AG09319 (cell line): ENCODE measurements at regions not wholly inside any gene's neighbourhood (a gene's known extent, or its start where the extent isn't known, plus 50 kb on each side); places are given as distances from the start of the nearest gene placed in this dataset.

ENCODE experiments used
- DNase-seq: peaks from one replicate; pipeline ENCODE4 v3.0.0-alpha.2; 2010; ENCODE audit warnings: low read depth; ENCODE audit errors: extremely low read depth
- CTCF ChIP-seq: IDR thresholded peaks from 2 replicates; pipeline ENCODE4 v1.5.1; 2011; ENCODE audit warnings: low read depth, mild to moderate bottlenecking, inconsistent platforms, low read length, moderate library complexity

DNA sequence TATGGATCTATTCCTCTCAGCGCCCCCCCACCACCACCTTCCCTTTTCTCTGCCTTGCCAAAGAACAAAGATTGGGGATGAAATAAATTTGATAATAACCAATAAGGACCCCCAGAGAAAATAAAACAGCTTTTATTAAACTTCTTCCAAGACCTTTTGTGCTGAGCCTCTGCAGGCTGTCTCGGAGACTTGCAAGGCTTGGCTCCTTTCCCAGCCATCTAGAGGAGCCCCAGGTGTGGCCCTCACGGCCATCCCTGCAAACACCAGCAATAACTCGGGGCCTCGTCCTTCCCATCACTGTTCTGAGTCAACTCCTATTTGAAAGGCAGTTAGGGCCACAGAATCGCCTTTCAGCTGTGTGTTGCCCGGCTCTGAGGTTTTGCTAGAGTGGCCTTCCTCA lies 51.2 kb upstream of the LMO1 start:
- no peak for TF ChIP-seq CTCF
- no peak for DNase-seq

GRCh38 chr11:8313504-8314090 lies 49.9 kb upstream of the LMO1 start:
- no peak for TF ChIP-seq CTCF

More at GRCh38 chr11:8313504-8314090, 49.9 kb upstream of the LMO1 start:
- DNase-seq: no peak
